H9 (cell line): ENCODE measurements at regions not wholly inside any gene's neighbourhood (a gene's known extent, or its start where the extent isn't known, plus 50 kb on each side); places are given as distances from the start of the nearest gene placed in this dataset.

Experiments used
- DNase-seq: peaks from one replicate; pipeline ENCODE4 v3.0.0-alpha.2; 2017
- H2AFZ ChIP-seq: one replicate; pipeline ENCODE4 v1.6.1; 2013; ENCODE audit warnings: mild to moderate bottlenecking, low read length, control low read depth, moderate library complexity
- H2AK5ac ChIP-seq: 2 replicates; pipeline ENCODE4 v1.6.1; 2013; ENCODE audit warnings: low read length, control low read depth, mixed read lengths; ENCODE audit not compliant: insufficient read length
- H2BK120ac ChIP-seq: one replicate; pipeline ENCODE4 v1.6.1; 2013; ENCODE audit warnings: low read depth, mild to moderate bottlenecking, low read length, control low read depth, inconsistent platforms; ENCODE audit not compliant: poor library complexity, severe bottlenecking
- H2BK12ac ChIP-seq: 2 replicates; pipeline ENCODE4 v1.6.1; 2013; ENCODE audit warnings: low read length, control low read depth, mixed read lengths, low read depth; ENCODE audit not compliant: insufficient read length
- H2BK15ac ChIP-seq: 2 replicates; pipeline ENCODE4 v1.6.1; 2013; ENCODE audit warnings: low read depth, low read length, control low read depth
- H2BK20ac ChIP-seq: one replicate; pipeline ENCODE4 v1.6.1; 2013; ENCODE audit warnings: low read depth, mild to moderate bottlenecking, low read length, control low read depth, inconsistent platforms; ENCODE audit not compliant: poor library complexity, severe bottlenecking
- H2BK5ac ChIP-seq: 2 replicates; pipeline ENCODE4 v1.6.1; 2013; ENCODE audit warnings: low read length, control low read depth, mixed read lengths; ENCODE audit not compliant: insufficient read length
- H3K14ac ChIP-seq: 2 replicates; pipeline ENCODE4 v1.6.1; 2013; ENCODE audit warnings: low read length, control low read depth; ENCODE audit not compliant: insufficient read depth
- H3K18ac ChIP-seq: 2 replicates; pipeline ENCODE4 v1.6.1; 2013; ENCODE audit warnings: low read depth, mild to moderate bottlenecking, mixed read lengths, low read length, control low read depth; ENCODE audit not compliant: insufficient read length
- H3K23ac ChIP-seq: 2 replicates; pipeline ENCODE4 v1.6.1; 2013; ENCODE audit warnings: low read length, control low read depth, mixed read lengths, low read depth; ENCODE audit not compliant: insufficient read length
- H3K23me2 ChIP-seq: 2 replicates; pipeline ENCODE4 v1.6.1; 2013; ENCODE audit warnings: low read depth, mild to moderate bottlenecking, mixed read lengths, low read length, control low read depth; ENCODE audit not compliant: insufficient read length, poor library complexity, severe bottlenecking
- H3K27ac ChIP-seq: 2 replicates; pipeline ENCODE4 v1.5.1; 2013; ENCODE audit warnings: low read length, control low read depth, mixed read lengths, low read depth; ENCODE audit not compliant: insufficient read length
- H3K27me3 ChIP-seq: 2 replicates; pipeline ENCODE4 v1.6.1; 2013; ENCODE audit warnings: low read length, control low read depth, inconsistent platforms; ENCODE audit not compliant: insufficient read depth
- H3K4ac ChIP-seq: 2 replicates; pipeline ENCODE4 v1.6.1; 2013; ENCODE audit warnings: low read depth, mild to moderate bottlenecking, control low read depth, inconsistent platforms, low read length, moderate library complexity
- H3K4me1 ChIP-seq: 2 replicates; pipeline ENCODE4 v1.6.1; 2013; ENCODE audit warnings: low read length, control low read depth, inconsistent platforms; ENCODE audit not compliant: insufficient read depth
- H3K4me2 ChIP-seq: 2 replicates; pipeline ENCODE4 v1.6.1; 2013; ENCODE audit warnings: low read length, control low read depth, mixed read lengths; ENCODE audit not compliant: insufficient read length, insufficient read depth
- H3K56ac ChIP-seq: 2 replicates; pipeline ENCODE4 v1.6.1; 2013; ENCODE audit warnings: low read depth, mild to moderate bottlenecking, mixed read lengths, low read length, control low read depth; ENCODE audit not compliant: insufficient read length
- H3K79me1 ChIP-seq: 2 replicates; pipeline ENCODE4 v1.6.1; 2013; ENCODE audit warnings: low read depth, mild to moderate bottlenecking, moderate library complexity, low read length, control low read depth, inconsistent platforms; ENCODE audit not compliant: insufficient read depth, poor library complexity, severe bottlenecking
- H3K79me2 ChIP-seq: 2 replicates; pipeline ENCODE4 v1.6.1; 2013; ENCODE audit warnings: low read length, control low read depth, inconsistent platforms; ENCODE audit not compliant: insufficient read depth
- H3K9ac ChIP-seq: 2 replicates; pipeline ENCODE4 v1.6.1; 2013; ENCODE audit warnings: low read length, control low read depth, mixed read lengths; ENCODE audit not compliant: insufficient read length; ENCODE audit errors: extremely low read depth
- H3K9me3 ChIP-seq: one replicate; pipeline ENCODE4 v1.6.1; 2013; ENCODE audit warnings: low read depth, low read length, inconsistent platforms; ENCODE audit not compliant: control insufficient read depth
- H3T11ph ChIP-seq: one replicate; pipeline ENCODE4 v1.6.1; 2013; ENCODE audit warnings: mild to moderate bottlenecking, low read length, control low read depth, inconsistent platforms
- H4K20me1 ChIP-seq: one replicate; pipeline ENCODE4 v1.6.1; 2013; ENCODE audit not compliant: control insufficient read depth, insufficient read length, insufficient read depth
- H4K5ac ChIP-seq: 2 replicates; pipeline ENCODE4 v1.6.1; 2013; ENCODE audit warnings: low read depth, mild to moderate bottlenecking, mixed read lengths, low read length, control low read depth; ENCODE audit not compliant: insufficient read length
- H4K8ac ChIP-seq: replicated peaks from 2 replicates; pipeline ENCODE4 v1.6.1; 2013; ENCODE audit warnings: low read length, control low read depth, mixed read lengths, low read depth; ENCODE audit not compliant: insufficient read length
- H4K91ac ChIP-seq: 2 replicates; pipeline ENCODE4 v1.6.1; 2013; ENCODE audit warnings: low read depth, mild to moderate bottlenecking, moderate library complexity, mixed read lengths, low read length, control low read depth; ENCODE audit not compliant: insufficient read length
- H3K27ac Mint-ChIP-seq, 3 experiments: 2 replicates in 2 of 3; 3 replicates in 1 of 3; pipeline ENCODE4 v1.8.0; 2020 to 2021; ENCODE audit warnings: mixed read lengths in 3 of 3, mild to moderate bottlenecking in 1 of 3, moderate library complexity in 1 of 3
- H3K27me3 Mint-ChIP-seq: 2 replicates; pipeline ENCODE4 v1.8.0; 2021; ENCODE audit warnings: low read depth, mild to moderate bottlenecking, moderate library complexity, mixed read lengths
- H3K36me3 Mint-ChIP-seq, 3 experiments: 2 replicates in 2 of 3; 3 replicates in 1 of 3; pipeline ENCODE4 v1.8.0; 2020 to 2021; ENCODE audit warnings: low read depth in 3 of 3, mixed read lengths in 3 of 3; ENCODE audit not compliant: insufficient read depth in 1 of 3
- H3K4me1 Mint-ChIP-seq, 2 experiments: 2 replicates each; pipeline ENCODE4 v1.8.0; 2020; ENCODE audit warnings: mixed read lengths in 2 of 2
- H3K4me3 Mint-ChIP-seq, 2 experiments: 2 replicates in 1 of 2; 3 replicates in 1 of 2; pipeline ENCODE4 v1.8.0; 2020 to 2021; ENCODE audit warnings: mild to moderate bottlenecking in 2 of 2, mixed read lengths in 2 of 2, moderate library complexity in 1 of 2
- H3K9me3 Mint-ChIP-seq, 2 experiments: 2 replicates in 1 of 2; 3 replicates in 1 of 2; pipeline ENCODE4 v1.8.0; 2020; ENCODE audit warnings: mild to moderate bottlenecking in 2 of 2, mixed read lengths in 2 of 2, moderate library complexity in 1 of 2
- CTCF ChIP-seq: fragments of 200-600 bp; sonication (generic); conservative IDR thresholded peaks from 3 replicates; pipeline ENCODE4 v1.8.0; 2021; ENCODE audit warnings: antibody characterized with exemption, mild to moderate bottlenecking
- WGBS: extraction: QIAGEN DNeasy Blood & Tissue Kit; methylation state at CpG from one replicate; pipeline ENCODE4 v1.1.7; 2013; ENCODE audit warnings: missing lambda C conversion rate, low lambda C conversion rate, mixed read lengths; ENCODE audit not compliant: insufficient read length; ENCODE audit errors: extremely low coverage; 5-methylcytosine and 5-hydroxymethylcytosine counted together

- H2BK20ac ChIP-seq: no peak overlapping the region
- no peak overlapping the region for H3K4me2 ChIP-seq
- no peaks in the 10 kb centered on the region for H3K79me2 ChIP-seq
- Mint-ChIP-seq H3K36me3 (peaks cover 4 to 19% (median 6%) of the 10 kb centered on the region in 3 experiments; a peak in 5 of 7 replicates), H3K27me3 (no peaks in the 10 kb centered on the region; the same call in none of the 2 replicates), H3K4me3 (no peak overlapping the region), H3K9me3 (peaks cover 22 to 26% of the 10 kb centered on the region in 2 experiments), H3K4me1 (peaks cover 11 to 13% of the 10 kb centered on the region in 2 experiments), H3K27ac (no peak overlapping the region)
- no peaks in the 10 kb centered on the region for H3K79me1 ChIP-seq
- no peak overlapping the region for H2AK5ac ChIP-seq
- H3K14ac ChIP-seq: no peak overlapping the region
- TF ChIP-seq CTCF: no peak
- H2BK15ac ChIP-seq: no peak overlapping the region
- H2BK12ac ChIP-seq: no peak overlapping the region
- no peak overlapping the region for H3K9ac ChIP-seq
- H4K20me1 ChIP-seq: no peaks in the 10 kb centered on the region
- no peak overlapping the region for H3K27ac ChIP-seq
- WGBS: no CpG with 5 or more reads among the region's 24 CpGs
- H4K5ac ChIP-seq: no peak overlapping the region
- no peak overlapping the region for H4K8ac ChIP-seq
- no peak for DNase-seq
- H3K4ac ChIP-seq: no peak overlapping the region
- no peaks in the 10 kb centered on the region for H3K27me3 ChIP-seq
- no peak overlapping the region for H2AFZ ChIP-seq
- no peak overlapping the region for H2BK120ac ChIP-seq
- no peaks in the 10 kb centered on the region for H3K23me2 ChIP-seq
- H3K9me3 ChIP-seq: no peaks in the 10 kb centered on the region
- H4K91ac ChIP-seq: no peak overlapping the region
- H3T11ph ChIP-seq: no peak overlapping the region
- no peak overlapping the region for H3K18ac ChIP-seq
- H2BK5ac ChIP-seq: no peak overlapping the region
- no peaks in the 10 kb centered on the region for H3K4me1 ChIP-seq
- H3K56ac ChIP-seq: no peak overlapping the region
- H3K23ac ChIP-seq: no peak overlapping the region
These were observed 52.7 kb downstream of the PTGR3 start for GRCh38 chr18:75156139-75156750.
